GM18502 (cell line): ENCODE measurements at regions not wholly inside any gene's neighbourhood (a gene's known extent, or its start where the extent isn't known, plus 50 kb on each side); places are given as distances from the start of the nearest gene placed in this dataset.
"Not testable (repeated sequence)": the region's sequence is repeated elsewhere in the genome, so short reads cannot be mapped to it uniquely, and the experiment has no call there.

Source experiments
- ATAC-seq: cut with Tn5 transposase; IDR thresholded peaks from one replicate; pipeline ENCODE4 v1.9.1; 2021; ENCODE audit warnings: mild to moderate bottlenecking; ENCODE audit not compliant: unreplicated experiment, poor library complexity

DNA sequence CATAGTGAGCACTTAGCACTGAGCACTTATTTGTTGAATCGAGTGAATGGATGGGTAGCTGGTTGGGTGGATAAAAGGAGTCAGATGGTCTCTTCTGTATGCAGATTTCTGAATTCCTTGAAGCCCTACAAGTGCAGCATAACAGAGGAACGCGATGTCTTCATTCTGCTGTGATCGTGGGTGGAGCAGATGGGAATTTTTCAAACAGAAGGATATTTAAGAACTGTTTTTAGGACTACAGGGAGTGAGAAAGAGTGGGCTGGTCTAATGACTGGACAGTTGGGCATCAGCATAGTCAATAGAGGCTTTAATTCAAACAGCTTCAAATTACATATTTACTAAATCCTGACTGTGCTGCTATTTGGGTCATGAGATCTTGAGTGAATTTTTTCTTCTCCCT is 253.2 kb downstream of the CEMIP2 start:
- no peak for ATAC-seq

DNA sequence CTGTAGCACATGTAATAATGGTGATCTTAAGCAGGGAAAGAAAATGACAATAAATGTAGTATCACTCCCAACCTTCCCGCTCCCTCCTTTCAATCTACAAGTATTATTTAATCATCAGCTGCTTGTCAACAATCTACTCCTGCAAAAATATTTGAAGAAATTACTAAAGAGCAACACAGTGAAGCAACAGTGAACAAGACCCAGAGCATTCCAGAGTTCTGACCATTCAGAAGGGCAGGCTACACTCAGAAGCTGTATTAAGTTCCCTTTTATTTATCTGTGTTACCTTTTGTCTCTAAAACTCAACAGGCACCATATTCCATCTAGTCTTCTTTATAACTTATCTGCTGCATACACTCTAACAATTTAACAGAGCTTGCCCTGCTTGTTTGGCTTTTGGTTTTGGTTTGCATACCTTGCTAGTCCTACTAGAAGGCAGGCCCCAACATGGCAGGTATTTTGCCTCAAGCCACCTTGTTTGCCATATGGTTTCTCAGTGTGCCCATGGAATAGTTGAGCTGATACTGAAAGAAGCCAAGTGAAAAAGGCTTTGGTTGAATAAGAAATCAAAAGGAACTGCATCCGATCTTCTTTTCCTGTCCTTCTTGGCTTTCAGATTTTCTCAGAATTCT is 253.9 kb downstream of the CEMIP2 start:
- ATAC-seq = no peak

DNA sequence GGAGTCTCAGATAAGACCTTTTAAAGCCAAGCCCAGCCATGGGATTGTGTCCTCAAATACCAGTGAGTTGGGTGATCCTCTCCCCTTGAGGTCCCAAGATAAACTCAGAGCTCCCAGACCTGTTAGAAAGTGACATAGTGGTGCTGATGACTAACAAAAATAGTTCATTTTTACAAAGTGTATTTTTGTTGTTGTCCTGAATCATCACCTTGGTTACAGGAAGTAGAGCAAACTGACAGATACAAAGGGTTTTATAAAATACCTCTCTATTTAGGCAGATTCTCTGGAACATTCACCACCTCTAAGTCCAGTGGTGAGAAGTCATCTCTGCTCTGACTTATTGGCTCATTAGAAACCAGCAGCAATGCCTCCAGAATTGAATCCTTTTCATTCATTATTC is 259.3 kb downstream of the CEMIP2 start:
- no peak for ATAC-seq

DNA sequence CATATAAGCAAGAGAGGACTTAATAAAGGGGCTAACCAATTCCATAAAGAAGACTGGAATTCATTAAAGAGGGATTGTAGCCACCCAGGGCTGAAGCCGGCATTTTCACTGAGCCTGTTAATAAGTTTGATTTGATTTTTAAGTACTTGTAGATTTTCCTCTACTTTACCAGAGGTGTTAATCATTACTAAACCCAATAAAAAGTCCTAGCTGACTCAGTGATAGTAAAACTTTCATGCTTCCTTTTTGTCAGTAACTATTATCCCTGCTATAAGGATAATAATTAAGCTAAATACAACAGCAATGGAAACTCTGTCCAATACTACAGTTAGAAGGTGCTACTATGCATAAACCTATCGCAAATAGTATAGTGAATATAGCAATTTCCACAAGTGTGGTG is 260.2 kb downstream of the CEMIP2 start:
- ATAC-seq = not testable (repeated sequence)

DNA sequence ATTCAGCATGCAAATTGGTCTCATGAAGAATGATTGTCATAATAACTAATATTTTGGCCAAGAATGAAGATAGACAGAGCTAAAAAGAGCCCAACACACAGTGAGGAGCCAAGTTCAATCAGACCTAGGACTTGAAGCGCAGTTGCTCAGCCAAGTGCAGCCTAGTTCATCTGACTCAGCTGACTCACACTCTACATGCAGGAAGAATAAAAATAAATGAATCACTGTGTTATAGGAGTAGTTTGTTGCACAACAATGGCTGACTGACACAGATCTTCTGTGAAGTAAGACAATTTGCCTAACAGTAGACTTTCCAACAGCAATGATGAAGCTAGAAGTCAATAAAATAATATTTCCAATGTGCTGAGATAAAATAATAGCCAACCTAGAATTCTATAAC is 261.5 kb downstream of the CEMIP2 start:
- ATAC-seq = no peak

DNA sequence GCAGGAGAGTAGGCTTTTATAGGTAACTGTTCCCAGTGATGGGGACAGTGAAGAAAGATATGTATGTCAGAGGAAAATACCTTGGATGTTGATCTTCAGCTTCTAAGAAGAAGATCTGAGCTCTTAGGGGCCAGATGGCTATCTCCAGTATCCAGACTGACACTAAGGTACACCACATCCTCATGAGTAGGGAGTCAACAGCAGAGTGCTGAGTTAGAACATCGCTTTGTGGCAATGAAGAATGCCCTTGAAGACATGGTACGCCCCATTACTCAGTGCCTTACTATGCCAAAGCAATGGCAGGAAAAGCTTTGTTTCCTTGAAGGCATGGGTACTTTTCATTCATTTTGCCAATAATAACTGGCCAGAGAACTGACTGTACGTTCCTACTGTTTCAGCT is 263.7 kb downstream of the CEMIP2 start:
- no peak for ATAC-seq

DNA sequence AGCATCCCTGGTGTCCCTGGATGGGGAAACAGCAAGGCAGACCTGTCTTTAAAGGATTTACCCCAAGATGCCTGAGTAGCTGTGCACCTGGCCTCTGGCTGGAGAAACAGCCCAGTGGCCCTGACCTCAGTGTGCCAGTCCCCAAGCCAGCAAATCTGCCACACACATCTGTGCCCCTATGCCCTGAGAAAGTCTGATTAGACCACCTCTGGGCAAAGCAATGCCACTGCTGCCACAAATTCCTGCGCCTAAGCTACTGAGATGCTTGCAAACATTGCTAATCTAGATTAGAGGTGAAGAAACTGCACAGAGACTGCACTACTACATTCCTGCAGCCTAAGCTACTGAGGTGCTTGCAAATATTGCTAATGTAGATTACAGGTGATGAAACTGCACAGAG is 269.6 kb downstream of the CEMIP2 start:
- ATAC-seq = no peak

DNA sequence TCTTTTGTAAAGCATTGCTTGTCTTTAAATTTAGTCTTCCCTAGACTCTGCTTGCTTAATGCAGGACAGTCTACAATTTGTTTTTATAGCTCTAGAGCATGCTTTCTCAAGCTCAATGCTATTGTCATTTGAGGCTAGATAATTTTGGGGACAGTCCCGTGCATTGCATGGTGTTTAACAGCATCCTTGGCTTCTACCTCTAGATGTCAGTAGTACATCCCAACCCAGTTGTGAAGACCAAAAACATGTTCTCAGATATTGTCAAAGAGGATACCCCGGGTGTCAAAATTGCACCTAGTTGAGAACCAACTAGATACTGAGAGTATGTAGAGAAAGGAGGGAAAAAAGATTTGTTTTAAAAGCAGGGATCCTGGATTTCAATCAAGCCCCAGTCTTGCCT is 277.5 kb downstream of the CEMIP2 start:
- ATAC-seq = peak; percentile 69

DNA sequence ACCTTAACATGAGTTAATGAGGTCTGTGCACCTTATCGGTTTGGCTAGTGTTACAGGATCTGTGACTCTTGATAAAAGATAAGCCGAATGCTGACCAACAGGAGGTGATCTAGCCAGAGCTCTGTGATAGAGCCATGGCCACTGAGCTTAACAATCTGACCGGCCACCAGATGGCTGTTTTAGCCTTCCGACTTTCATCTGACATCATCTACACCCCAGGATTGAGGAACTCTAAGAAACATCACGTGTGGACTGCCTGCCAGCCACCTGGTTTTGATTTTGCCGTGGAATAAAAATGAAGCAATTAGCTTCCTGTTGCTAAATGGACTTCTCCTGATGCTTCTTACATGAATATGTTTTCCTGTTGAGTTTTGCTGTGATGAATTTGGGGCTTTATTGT is 281.3 kb downstream of the CEMIP2 start:
- ATAC-seq = no peak

DNA sequence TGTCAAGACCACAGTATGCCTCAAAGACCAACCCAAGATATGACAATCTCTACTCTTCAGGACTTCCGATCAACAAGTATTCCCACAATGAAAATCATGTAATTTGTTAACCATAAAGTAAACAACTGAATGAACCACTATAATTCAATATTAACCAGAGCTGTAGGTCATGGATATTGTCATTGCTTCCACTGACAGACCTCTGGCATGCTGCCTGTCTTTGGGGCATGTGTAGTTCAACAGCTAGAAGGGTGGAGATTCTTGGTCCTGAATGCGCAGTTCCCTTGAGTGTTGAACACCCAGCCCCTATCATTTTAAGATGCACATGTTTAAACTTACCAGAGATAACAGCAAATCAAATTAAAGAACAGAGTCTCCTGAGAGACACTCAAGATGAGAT is 283.0 kb downstream of the CEMIP2 start:
- ATAC-seq = no peak

DNA sequence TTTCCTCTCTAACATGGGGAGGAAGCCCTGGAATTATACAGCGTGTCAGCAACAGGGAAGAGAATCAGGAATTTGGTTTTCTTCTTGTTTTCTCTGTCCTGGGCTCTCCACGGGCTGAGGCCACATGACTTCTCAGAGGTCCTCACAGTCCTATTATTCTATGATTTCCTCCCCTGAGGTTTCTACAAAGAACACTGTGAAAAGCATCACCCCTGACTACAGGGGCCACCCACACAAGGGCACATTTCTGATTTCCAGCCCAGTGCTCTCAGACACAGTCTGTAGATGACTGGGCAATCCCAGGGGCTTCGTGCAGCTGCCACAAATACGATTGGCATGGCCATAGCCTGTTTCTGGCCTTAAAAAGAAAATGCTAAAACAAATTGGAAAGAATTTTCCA is 284.9 kb downstream of the CEMIP2 start:
- ATAC-seq = no peak

DNA sequence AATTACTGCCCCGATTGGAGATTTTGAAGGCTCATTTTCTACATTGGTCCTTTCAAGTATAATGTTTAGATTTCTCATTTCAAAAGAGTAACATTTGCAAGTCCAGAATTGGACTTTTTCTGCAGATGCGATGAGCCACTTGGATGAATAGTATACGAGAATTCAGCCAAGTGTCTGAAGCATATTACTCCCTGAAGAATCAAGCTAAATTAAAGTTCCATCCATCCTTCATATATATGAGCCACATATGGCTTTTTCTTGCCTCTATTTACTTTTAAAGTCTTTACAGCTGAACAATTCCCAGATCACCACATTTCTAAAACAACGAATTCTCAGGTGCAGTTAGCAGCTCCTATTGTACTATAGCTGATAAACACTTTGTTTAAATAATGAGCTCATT is 288.7 kb downstream of the CEMIP2 start:
- no peak for ATAC-seq

DNA sequence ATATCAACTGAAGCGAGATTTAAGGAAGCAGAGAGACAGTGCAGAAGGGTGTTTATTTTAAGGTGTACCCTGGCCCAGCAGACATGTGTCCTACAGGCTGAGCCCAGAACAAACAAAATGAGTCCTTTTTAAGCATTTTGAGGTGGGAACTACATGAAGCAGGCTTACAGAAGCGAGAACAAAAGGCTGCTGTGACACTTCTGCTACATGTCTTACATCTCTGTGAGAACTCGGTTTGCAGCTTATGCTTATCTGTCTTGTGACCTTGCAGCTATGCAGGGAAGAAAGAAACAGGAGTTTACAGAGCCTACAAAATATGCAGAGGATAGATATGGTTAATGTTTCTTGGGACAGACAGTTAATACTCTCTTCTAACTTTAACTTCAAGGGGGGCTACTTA is 295.9 kb downstream of the CEMIP2 start:
- no peak for ATAC-seq

DNA sequence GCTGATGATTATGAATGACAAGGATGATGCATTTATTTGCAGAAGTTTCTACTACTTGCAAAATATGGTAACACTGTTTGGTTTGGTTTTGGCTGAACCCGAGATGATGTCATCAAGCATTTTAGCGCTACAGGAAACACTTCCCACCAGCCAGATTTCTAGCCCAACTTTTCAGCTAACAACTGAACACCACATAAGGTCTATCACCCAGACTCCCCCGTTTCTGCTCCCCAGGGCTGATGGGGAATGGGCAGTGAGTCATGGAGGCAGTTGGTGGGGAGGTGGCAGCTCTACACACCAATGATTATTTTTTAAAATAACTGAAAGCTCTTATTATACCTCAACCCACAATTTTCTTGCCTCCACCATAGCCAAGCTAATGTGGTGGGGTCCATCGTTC is 302.9 kb downstream of the CEMIP2 start:
- ATAC-seq = no peak

DNA sequence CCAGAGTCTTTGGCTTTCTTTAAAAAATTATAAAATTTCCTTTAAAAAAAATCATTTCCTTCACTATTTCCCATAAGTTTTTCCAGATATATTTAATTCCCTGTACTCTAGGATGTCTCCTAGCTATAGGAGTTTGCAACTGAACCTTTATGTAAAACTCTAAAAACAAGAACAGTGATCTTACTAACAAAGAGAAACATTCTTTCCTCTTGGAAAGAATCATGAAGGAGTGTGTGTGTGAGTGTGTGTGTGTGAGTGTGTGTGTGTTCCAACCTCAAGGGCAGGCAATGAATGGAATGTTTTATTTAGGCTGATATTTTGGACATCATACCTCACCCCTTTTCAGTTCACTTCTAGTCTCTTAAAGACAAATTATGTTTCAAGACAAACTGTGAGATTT is 309.2 kb downstream of the CEMIP2 start:
- no peak for ATAC-seq

DNA sequence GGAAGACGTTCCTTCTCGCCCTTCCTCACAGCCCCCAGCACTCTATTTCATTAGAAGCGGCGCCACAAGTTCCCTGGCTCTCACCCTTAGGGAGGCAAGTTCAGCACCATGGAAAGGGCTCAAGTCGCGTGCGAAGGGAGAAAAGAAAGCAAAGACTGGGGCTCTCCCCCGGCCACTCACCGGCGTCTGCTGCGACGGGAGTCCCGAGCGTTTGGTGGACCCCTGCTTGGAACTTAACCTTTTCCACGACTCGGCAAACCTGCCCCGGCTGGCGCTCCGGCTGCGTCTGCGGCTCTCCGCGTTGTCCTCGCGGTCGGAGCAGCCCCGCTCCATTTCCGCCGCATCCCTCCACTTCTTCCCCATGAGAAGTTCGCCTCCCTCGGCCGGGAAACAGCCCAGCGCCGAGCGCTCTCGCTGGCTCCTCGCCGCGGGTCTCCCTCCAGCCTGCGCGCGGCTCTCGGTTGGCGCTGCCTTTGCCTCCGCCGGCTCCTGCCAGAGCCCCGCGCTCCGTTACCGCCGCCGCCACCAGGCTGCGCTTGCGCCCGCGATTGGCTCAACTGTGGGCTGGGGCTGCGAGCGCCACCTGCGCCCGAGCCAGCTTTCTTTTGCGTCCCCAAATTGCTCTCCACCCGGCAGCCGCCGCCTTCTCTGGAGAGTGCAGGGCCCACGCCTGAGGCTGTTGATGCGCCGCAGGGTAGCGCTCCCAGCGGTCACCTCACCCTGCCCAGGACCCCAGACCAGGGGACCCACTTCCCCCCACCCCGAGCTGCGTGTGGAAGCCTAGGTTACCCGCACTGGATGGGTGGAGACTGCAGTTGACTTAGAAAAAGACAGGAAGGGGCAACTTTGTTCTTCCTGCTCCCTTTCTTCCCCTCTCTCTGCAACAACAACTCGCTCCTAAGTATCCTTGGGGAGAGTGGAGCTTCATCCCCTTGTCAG is 321.6 kb downstream of the CEMIP2 start:
- ATAC-seq = peak; percentile 85

DNA sequence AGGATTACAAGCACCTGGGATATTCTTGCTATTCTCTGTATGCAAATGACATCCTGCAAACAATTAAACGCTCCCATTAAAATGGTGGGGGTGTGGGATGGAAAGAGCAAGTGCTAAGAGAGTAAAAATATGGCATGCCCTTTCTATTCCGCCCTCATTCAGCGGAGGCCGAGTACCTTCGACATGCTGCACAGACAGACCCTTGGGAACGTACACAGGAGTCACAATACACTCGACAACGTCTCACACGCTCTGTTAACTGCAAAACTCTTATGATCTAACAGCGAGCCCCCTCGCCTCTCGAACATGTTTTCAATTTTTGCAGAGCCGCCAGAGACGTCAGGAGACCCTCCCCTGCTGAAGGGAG is 322.2 kb downstream of the CEMIP2 start:
- no peak for ATAC-seq

DNA sequence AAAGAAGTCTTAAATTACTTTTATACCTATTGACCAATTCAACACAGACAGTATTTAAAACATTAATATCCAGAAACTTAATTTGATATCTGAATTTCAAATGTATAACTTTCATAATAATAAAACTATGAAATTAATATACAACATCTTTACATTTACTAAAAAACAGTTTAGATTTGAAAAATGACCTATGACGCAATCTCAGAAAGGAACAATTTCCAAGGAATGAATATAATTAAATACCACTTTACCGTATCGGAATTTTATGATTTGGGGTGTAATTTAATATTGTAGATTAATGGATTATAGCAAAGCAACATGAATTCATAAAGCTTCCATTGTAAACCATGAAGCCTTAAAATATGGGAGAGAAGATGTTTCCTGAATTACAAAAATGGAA is 321.5 kb upstream of the TRPM3 start:
- no peak for ATAC-seq

DNA sequence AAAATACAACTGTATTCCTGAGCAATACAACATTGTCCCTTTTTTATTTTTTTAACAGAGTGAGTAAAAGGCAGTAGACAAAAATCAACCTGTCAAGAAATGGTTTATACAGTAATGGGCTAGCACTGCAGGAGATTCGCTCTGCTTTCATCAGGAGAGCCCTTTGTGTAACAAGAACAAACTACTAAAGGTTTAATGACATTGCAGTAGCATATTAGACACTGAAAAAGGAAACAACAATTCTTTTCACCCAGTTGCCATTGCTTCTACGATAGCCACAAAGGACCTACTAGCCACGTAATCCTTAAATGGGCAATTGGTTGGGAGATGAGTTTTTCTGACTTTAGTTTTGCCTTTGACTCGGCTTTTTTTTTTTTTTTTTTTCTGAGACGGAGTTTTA is 319.8 kb upstream of the TRPM3 start:
- ATAC-seq = no peak

DNA sequence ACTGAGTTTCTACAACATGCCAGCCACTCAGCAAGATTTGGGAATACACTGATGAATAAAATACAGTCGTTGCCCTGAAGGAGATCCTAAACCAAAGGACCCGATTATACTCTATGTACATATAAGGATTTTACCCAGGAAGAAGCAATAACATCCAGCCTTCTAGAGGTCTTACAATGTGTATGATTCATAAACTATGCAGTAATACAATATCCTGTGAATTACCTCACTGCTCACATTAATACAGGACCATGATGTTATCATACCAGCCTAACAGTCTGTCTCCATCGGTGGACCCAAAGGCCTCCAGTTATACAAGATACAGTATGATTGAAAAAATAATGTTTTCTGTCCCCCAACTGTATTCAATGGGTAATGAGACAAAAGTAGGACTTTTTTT is 310.5 kb upstream of the TRPM3 start:
- ATAC-seq = no peak

DNA sequence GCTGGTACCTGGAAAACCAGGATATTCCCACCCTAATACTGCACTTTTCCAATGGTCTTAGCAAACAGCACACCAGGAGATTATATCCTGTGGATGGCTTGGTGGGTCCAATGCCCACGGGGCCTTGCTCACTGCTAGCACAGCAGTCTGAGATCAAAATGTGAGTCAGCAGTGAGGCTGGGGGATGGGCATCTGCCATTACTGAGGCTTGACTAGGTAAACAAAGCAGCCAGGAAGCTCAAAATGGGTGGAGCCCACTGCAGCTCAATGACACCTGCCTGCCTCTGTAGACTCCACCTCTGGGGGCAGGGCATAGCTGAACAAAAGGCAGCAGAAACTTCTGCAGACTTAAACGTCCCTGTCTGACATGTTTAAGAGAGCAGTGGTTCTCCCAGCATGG is 285.9 kb upstream of the TRPM3 start:
- ATAC-seq = not testable (repeated sequence)

DNA sequence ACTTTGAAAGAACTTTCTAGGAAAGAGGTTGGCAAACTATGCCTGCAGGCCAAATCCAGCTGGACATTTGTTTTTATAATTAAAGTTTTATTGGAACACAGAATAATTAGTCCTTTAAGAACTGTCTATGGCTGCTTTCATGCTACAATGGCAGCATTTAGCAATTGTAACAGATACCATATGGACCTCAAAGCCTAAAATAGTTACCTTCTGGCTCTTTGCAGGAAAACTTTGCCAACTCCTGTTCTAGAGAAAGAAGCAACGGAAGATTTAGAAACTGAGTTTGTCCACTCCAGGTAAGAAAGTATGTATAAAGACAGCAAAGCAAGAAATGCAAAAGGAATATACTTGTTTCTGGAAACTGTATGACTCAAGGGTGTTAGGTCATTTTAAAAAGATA is 281.7 kb upstream of the TRPM3 start:
- ATAC-seq = no peak
